GM12878 (cell line): ENCODE measurements at regions not wholly inside any gene's neighbourhood (a gene's known extent, or its start where the extent isn't known, plus 50 kb on each side); places are given as distances from the start of the nearest gene placed in this dataset.

Experiments used
- ATAC-seq: fragments of 200-7000 bp; cut with Tn5 transposase; 3 replicates; pipeline ENCODE4 v1.9.1; 2020; ENCODE audit warnings: mild to moderate bottlenecking, moderate library complexity
- BruUV-seq: library from RNA; stranded (reverse); fragments of 400-500 nt; replicated peaks from 2 replicates; lab custom pipeline; 2021; lab: Mats Ljungman, UMichigan
- CTCF ChIA-PET: fragments of 300-600 bp; sonication (Branson Sonifier 250); formaldehyde crosslinking; extraction: SDS; loops from one replicate; lab custom pipeline; 2021; ENCODE audit warnings: inconsistent platforms; lab: Yijun Ruan, JAX
- POLR2A ChIA-PET: fragments of 350-600 bp; formaldehyde crosslinking; extraction: SDS; loops from one replicate; lab custom pipeline; 2021; ENCODE audit warnings: inconsistent platforms; lab: Charles Lee
- RAD21 ChIA-PET: fragments of 300-600 bp; sonication (Branson Sonifier 250); formaldehyde crosslinking; loops from one replicate; lab custom pipeline; 2023; ENCODE audit warnings: antibody characterized with exemption; ENCODE audit not compliant: unreplicated experiment; lab: Charles Lee
- SMC1A ChIA-PET: fragments of 300-600 bp; sonication (Branson Sonifier 250); formaldehyde crosslinking; loops from one replicate; lab custom pipeline; 2023; ENCODE audit not compliant: unreplicated experiment, uncharacterized antibody; lab: Charles Lee
- DNase-seq: peaks from one replicate; pipeline ENCODE4 v3.0.0-alpha.2; 2011; ENCODE audit warnings: low read depth, low spot score
- FAIRE-seq: peaks from 3 replicates; lab custom pipeline; 2011; peaks lifted over from hg19 to GRCh38; lab: Jason Lieb, UNC
- H2AFZ ChIP-seq: 2 replicates; pipeline ENCODE4 v1.6.0; 2011; ENCODE audit warnings: low read depth, low read length, control low read depth; ENCODE audit not compliant: control insufficient read depth
- H3K27ac ChIP-seq: 2 replicates; pipeline ENCODE4 v1.5.1; 2011; ENCODE audit warnings: control low read depth; ENCODE audit not compliant: control insufficient read depth, insufficient read depth
- H3K27me3 ChIP-seq, 2 experiments: replicated peaks in 1 of 2; 2 replicates each; pipeline versions ENCODE4 v1.6.0 to v1.6.1; 2011; ENCODE audit warnings: low read length in 1 of 2; ENCODE audit not compliant: control insufficient read depth in 2 of 2, insufficient read depth in 2 of 2
- H3K36me3 ChIP-seq, 2 experiments: 2 replicates each; pipeline ENCODE4 v1.5.1; 2011; ENCODE audit warnings: low read length in 1 of 2; ENCODE audit not compliant: control insufficient read depth in 2 of 2, insufficient read depth in 2 of 2
- H3K4me1 ChIP-seq: 2 replicates; pipeline ENCODE4 v1.6.1; 2011; ENCODE audit warnings: mild to moderate bottlenecking, low read length, moderate library complexity, mixed read lengths; ENCODE audit not compliant: control insufficient read depth, insufficient read depth
- H3K4me2 ChIP-seq: 2 replicates; pipeline ENCODE4 v1.6.0; 2011; ENCODE audit warnings: control low read depth; ENCODE audit not compliant: control insufficient read depth, insufficient read depth
- H3K4me3 ChIP-seq: fragments of 200-600 bp; sonication (generic); 2 replicates; pipeline ENCODE4 v1.5.1; 2016
- H3K79me2 ChIP-seq: 2 replicates; pipeline ENCODE4 v1.6.0; 2011; ENCODE audit warnings: low read length; ENCODE audit not compliant: control insufficient read depth, insufficient read depth
- H3K9ac ChIP-seq: 2 replicates; pipeline ENCODE4 v1.8.0; 2011; ENCODE audit warnings: low read length, control low read depth, mixed read lengths; ENCODE audit not compliant: control insufficient read depth, insufficient read depth
- H3K9me3 ChIP-seq: replicated peaks from 3 replicates; pipeline ENCODE4 v1.5.1; 2011; ENCODE audit warnings: mild to moderate bottlenecking, low read length; ENCODE audit not compliant: control insufficient read depth, insufficient read depth
- H4K20me1 ChIP-seq: 2 replicates; pipeline ENCODE4 v1.6.0; 2011; ENCODE audit not compliant: control insufficient read depth, insufficient read depth
- CHD1 ChIP-seq: IDR thresholded peaks from 2 replicates; pipeline ENCODE4 v1.6.1; 2012; ENCODE audit warnings: low read depth, low read length, improper control_type of control experiment
- CREM ChIP-seq: IDR thresholded peaks from 2 replicates; pipeline ENCODE4 v1.6.1; 2014; ENCODE audit warnings: antibody characterized with exemption, low read depth
- E2F4 ChIP-seq: IDR thresholded peaks from 2 replicates; pipeline ENCODE4 v1.6.1; 2012; ENCODE audit warnings: low read depth, low read length, improper control_type of control experiment
- EZH2 ChIP-seq: IDR thresholded peaks from 2 replicates; pipeline ENCODE4 v1.6.1; 2012; ENCODE audit warnings: low read depth, mild to moderate bottlenecking, control low read depth, inconsistent platforms, low read length, borderline replicate concordance; ENCODE audit not compliant: control insufficient read depth
- FOS ChIP-seq: IDR thresholded peaks from 3 replicates; pipeline ENCODE4 v1.6.1; 2011; ENCODE audit warnings: borderline replicate concordance; ENCODE audit not compliant: insufficient read length; ENCODE audit errors: extremely low read depth
- GABPA ChIP-seq: IDR thresholded peaks from 2 replicates; pipeline ENCODE4 v1.6.1; 2014; ENCODE audit warnings: antibody characterized with exemption, low read depth, mild to moderate bottlenecking, inconsistent platforms
- HDGF ChIP-seq: fragments of 450-650 bp; IDR thresholded peaks from 2 replicates; pipeline ENCODE4 v1.6.1; 2016; ENCODE audit warnings: antibody characterized with exemption
- NR2F1 ChIP-seq: fragments of 450-650 bp; conservative IDR thresholded peaks from 2 replicates; pipeline ENCODE4 v1.6.1; 2017; ENCODE audit warnings: mild to moderate bottlenecking
- POLR2AphosphoS5 ChIP-seq: IDR thresholded peaks from 2 replicates; pipeline ENCODE4 v1.6.1; 2011; ENCODE audit warnings: mild to moderate bottlenecking, low read length, inconsistent platforms
- POU2F2 ChIP-seq: IDR thresholded peaks from 3 replicates; pipeline ENCODE4 v1.6.1; 2011; ENCODE audit warnings: low read depth, mild to moderate bottlenecking, low read length, borderline replicate concordance
- RAD21 ChIP-seq: IDR thresholded peaks from 2 replicates; pipeline ENCODE4 v1.6.1; 2011; ENCODE audit warnings: mild to moderate bottlenecking, low read depth, low read length, moderate library complexity; ENCODE audit not compliant: insufficient read depth
- RB1 ChIP-seq: fragments of 450-650 bp; formaldehyde crosslinking; IDR thresholded peaks from 2 replicates; pipeline ENCODE4 v1.6.1; 2017; ENCODE audit warnings: mild to moderate bottlenecking, borderline replicate concordance
- SRF ChIP-seq, 2 experiments: IDR thresholded peaks; 2 replicates each; pipeline ENCODE4 v1.6.1; 2011; ENCODE audit warnings: low read depth in 2 of 2, low read length in 2 of 2, mild to moderate bottlenecking in 1 of 2, moderate library complexity in 1 of 2
- TAF1 ChIP-seq: IDR thresholded peaks from 2 replicates; pipeline ENCODE4 v1.6.1; 2011; ENCODE audit warnings: mild to moderate bottlenecking, low read depth, low read length, borderline replicate concordance
- YY1 ChIP-seq: IDR thresholded peaks from 2 replicates; pipeline ENCODE4 v1.6.1; 2011; ENCODE audit warnings: low read depth, mild to moderate bottlenecking, low read length
- ZBTB4 ChIP-seq: fragments of 450-650 bp; formaldehyde crosslinking; IDR thresholded peaks from 2 replicates; pipeline ENCODE4 v1.4.0; 2022; ENCODE audit warnings: mild to moderate bottlenecking, moderate library complexity
- ZNF207 ChIP-seq: fragments of 450-650 bp; IDR thresholded peaks from 2 replicates; pipeline ENCODE4 v1.6.1; 2014; ENCODE audit warnings: antibody characterized with exemption, mild to moderate bottlenecking, borderline replicate concordance
- ZNF384 ChIP-seq: IDR thresholded peaks from 2 replicates; pipeline ENCODE4 v1.6.1; 2012; ENCODE audit warnings: low read depth, mild to moderate bottlenecking, low read length, improper control_type of control experiment, borderline replicate concordance
- WGBS: methylation state at CpG from one replicate; pipeline ENCODE4 v1.1.6; 2016; ENCODE audit warnings: low lambda C conversion rate; ENCODE audit not compliant: insufficient replicate concordance, insufficient coverage; ENCODE audit errors: missing lambda C conversion rate; 5-methylcytosine and 5-hydroxymethylcytosine counted together
- in situ Hi-C: fragments of 300-500 bp; cut with MboI; formaldehyde crosslinking; loops from 9 replicates; pipeline ENCODE4 v1.14.3; 2018; ENCODE audit warnings: mixed read lengths
- intact Hi-C: fragments of 100-400 bp; cut with micrococcal nuclease; formaldehyde crosslinking; loops from one replicate; pipeline ENCODE4 v1.14.2; 2022; ENCODE audit not compliant: unreplicated experiment

- H3K4me3 ChIP-seq = no peak overlapping the region
- H3K9me3 ChIP-seq = no peaks in the 10 kb centered on the region
- no peak overlapping the region for H3K27ac ChIP-seq
- POLR2A ChIA-PET = no interaction called here
- no peak overlapping the region for H3K4me2 ChIP-seq
- no peaks in the 10 kb centered on the region for H3K27me3 ChIP-seq
- WGBS = 23% methylated on average over 6 of the region's 6 CpGs
- H3K79me2 ChIP-seq = no peaks in the 10 kb centered on the region
- H2AFZ ChIP-seq = no peak overlapping the region
- RAD21 ChIA-PET = no interaction called here
- H3K4me1 ChIP-seq = no peaks in the 10 kb centered on the region
- intact Hi-C loops (no loop called here), in situ Hi-C loops (no loop called here)
- SMC1A ChIA-PET = no interaction called here
- ATAC-seq (no peak), DNase-seq (no peak), FAIRE-seq (no peak)
- BruUV-seq = no TSS peak
- CTCF ChIA-PET = interaction anchor here (2.0 kb wide), 1 partner anchor 11 kb away, joined by 4 read pairs; no protein-coding TSS in a partner anchor
- no peak overlapping the region for H3K9ac ChIP-seq
- TF ChIP-seq CREM = no peak
- TF ChIP-seq GABPA = no peak
- TF ChIP-seq FOS = no peak
- no peak for TF ChIP-seq ZNF384
- TF ChIP-seq EZH2 = no peak
- TF ChIP-seq RB1 = no peak
- no peak for TF ChIP-seq YY1
- no peak for TF ChIP-seq POU2F2
- TF ChIP-seq HDGF = no peak
- TF ChIP-seq E2F4 = no peak
- TF ChIP-seq RAD21 = no peak
- TF ChIP-seq POLR2AphosphoS5 = no peak
- TF ChIP-seq SRF (IDR thresholded peaks at IDR 0.05; ENCODE audit: low read depth in 2 of 2, low read length in 2 of 2) = no peak
- no peak for TF ChIP-seq ZBTB4 (CRISPR knock-in tag)
- TF ChIP-seq CHD1 = no peak
- no peak for TF ChIP-seq TAF1
- TF ChIP-seq ZNF207 = no peak
- no peak for TF ChIP-seq NR2F1
- no peaks in the 10 kb centered on the region for H4K20me1 ChIP-seq
- no peaks in the 10 kb centered on the region for H3K36me3 ChIP-seq
Observed at GRCh38 chr3:194828116-194828515, 142.4 kb downstream of the FAM43A start.
